RWPE1 (cell line): ENCODE measurements at regions not wholly inside any gene's neighbourhood (a gene's known extent, or its start where the extent isn't known, plus 50 kb on each side); places are given as distances from the start of the nearest gene placed in this dataset.

Experiments
- CTCF ChIA-PET: fragments of 350-600 bp; sonication (Branson Sonifier 250); formaldehyde crosslinking; extraction: SDS; loops from one replicate; lab custom pipeline; 2021; lab: Yijun Ruan, JAX
- POLR2A ChIA-PET: fragments of 400-600 bp; formaldehyde crosslinking; extraction: SDS; loops from one replicate; lab custom pipeline; 2020; ENCODE audit warnings: antibody characterized with exemption; ENCODE audit not compliant: low non-redundant PET; lab: Yijun Ruan, JAX
- DNase-seq: peaks from one replicate; pipeline ENCODE4 v3.0.0; 2012; ENCODE audit warnings: low spot score
- H3K27ac ChIP-seq: fragments of 450-650 bp; 2 replicates; pipeline ENCODE4 v1.5.1; 2017
- TF ChIP-seq, protein P1 (sequence below): fragments of 450-650 bp; conservative IDR thresholded peaks from 2 replicates; pipeline ENCODE4 v1.5.1; 2017; ENCODE audit warnings: low read depth, mild to moderate bottlenecking

DNA sequence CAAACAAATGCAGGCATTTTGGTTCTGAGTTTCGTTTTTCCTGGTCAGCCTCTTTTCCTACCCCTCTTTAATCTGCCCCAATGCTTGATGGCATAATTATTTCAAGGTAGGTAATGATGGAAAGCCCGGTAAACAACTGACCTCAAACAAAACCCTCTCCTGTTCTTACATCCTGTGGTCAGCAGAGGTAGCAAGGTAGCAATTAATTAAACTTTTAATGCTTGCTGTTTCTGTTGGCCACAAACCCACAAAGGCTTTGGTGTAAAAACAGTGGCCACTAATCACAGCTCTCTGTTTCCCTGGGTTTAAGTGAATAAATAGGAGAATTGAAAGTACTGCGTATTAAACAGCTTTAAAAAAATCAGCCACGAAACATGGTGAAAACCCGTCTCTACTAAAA lies 261.5 kb upstream of the SOX4 start:
- no peak overlapping the region for H3K27ac ChIP-seq
- ChIA-PET CTCF (interaction anchor here (0.6 to 0.7 kb wide), 2 partner anchors 815 to 1118 kb away, joined by 3 read pairs; no protein-coding TSS in a partner anchor), POLR2A (no interaction called here)
- no peak for DNase-seq
- TF ChIP-seq, protein P1, sequence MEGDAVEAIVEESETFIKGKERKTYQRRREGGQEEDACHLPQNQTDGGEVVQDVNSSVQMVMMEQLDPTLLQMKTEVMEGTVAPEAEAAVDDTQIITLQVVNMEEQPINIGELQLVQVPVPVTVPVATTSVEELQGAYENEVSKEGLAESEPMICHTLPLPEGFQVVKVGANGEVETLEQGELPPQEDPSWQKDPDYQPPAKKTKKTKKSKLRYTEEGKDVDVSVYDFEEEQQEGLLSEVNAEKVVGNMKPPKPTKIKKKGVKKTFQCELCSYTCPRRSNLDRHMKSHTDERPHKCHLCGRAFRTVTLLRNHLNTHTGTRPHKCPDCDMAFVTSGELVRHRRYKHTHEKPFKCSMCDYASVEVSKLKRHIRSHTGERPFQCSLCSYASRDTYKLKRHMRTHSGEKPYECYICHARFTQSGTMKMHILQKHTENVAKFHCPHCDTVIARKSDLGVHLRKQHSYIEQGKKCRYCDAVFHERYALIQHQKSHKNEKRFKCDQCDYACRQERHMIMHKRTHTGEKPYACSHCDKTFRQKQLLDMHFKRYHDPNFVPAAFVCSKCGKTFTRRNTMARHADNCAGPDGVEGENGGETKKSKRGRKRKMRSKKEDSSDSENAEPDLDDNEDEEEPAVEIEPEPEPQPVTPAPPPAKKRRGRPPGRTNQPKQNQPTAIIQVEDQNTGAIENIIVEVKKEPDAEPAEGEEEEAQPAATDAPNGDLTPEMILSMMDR: no peak

DNA sequence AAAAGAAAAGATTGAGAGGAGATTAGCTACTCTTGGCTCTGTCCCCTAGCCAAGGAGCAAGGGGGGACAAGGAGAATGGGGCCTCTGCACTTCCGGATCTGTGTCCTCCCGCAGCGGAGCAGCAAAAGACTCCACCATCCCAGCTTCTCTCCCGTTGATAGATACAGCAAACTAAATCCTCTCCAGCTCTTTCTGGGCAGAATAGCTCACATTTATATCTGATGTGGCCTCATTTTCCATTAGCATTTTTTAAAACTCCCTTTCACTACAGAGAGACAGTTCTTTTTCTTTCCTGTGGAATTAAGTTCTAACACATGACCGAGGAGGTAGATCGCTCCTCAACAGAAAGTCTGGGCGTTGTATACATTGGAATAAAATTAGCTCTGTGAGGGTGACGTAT lies 260.9 kb upstream of the SOX4 start:
- TF ChIP-seq, protein P1: no peak
- POLR2A ChIA-PET: no interaction called here
- H3K27ac ChIP-seq: no peak overlapping the region
- no peak for DNase-seq
- CTCF ChIA-PET: interaction anchor here (0.6 to 0.7 kb wide), 2 partner anchors 815 to 1118 kb away, joined by 3 read pairs; no protein-coding TSS in a partner anchor

DNA sequence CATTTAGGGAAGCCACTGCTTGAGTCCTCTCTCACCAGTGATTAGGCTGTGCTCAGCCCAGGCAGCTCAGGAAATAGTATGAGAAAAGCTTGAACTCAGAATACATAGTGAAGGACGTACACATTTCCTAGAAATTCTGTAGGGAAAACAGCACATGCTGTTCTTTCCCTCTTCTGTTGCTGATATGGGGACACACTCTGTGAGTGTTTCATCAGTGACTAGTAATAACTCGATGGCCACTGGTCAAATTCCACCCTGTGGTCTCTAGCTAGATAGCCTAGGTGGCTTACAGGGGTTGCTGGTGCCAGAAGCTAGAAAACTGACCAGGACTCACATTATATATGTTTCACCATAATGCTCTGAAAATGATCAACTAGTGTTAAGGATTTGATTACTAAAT lies 259.8 kb upstream of the SOX4 start:
- DNase-seq: no peak
- H3K27ac ChIP-seq: no peak overlapping the region
- TF ChIP-seq, protein P1: no peak
- ChIA-PET POLR2A (no interaction called here), CTCF (no interaction called here)

DNA sequence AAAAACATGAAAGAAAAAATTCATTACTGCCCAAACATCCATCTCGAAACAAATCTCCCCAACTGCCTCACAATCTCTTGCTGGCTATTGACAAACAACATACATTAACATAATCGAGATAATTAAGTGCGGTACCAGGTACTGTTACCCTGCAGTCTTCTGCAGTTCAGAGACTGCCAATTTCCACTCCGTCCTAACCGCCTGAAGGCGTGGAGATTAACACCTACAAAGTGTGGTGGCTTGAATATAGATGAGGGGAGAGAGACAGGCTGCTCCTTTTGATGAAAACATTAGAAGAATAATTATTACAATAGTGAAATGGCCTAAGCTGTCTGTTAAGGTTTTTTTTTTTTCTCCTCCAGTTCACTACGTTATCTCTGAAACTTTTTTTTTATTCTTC lies 258.9 kb upstream of the SOX4 start:
- TF ChIP-seq, protein P1: no peak
- CTCF ChIA-PET: interaction anchor here (0.6 kb wide), 1 partner anchor 296 kb away, joined by 6 read pairs; no protein-coding TSS in a partner anchor
- POLR2A ChIA-PET: no interaction called here
- no peak overlapping the region for H3K27ac ChIP-seq
- no peak for DNase-seq

DNA sequence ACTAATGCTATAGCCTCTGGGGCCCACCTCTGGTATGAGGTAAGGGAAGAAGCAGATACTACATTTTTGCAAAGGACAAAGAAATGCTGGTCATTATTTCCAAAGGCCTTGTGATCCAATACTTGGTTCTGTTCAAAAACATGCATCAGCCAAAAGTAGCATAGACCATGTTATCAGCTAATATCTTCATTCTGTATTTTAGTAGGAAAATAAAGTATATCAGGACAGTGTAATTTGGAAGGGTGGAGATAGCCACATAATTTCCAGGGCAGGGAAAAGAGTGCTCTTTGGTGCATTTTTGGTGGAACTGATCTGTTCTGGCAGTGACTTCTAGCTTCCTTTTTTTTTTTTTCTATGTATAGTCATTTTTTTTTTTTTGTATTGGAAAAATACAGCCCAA lies 258.0 kb upstream of the SOX4 start:
- ChIA-PET POLR2A (no interaction called here), CTCF (no interaction called here)
- TF ChIP-seq, protein P1: no peak
- no peak overlapping the region for H3K27ac ChIP-seq
- no peak for DNase-seq

DNA sequence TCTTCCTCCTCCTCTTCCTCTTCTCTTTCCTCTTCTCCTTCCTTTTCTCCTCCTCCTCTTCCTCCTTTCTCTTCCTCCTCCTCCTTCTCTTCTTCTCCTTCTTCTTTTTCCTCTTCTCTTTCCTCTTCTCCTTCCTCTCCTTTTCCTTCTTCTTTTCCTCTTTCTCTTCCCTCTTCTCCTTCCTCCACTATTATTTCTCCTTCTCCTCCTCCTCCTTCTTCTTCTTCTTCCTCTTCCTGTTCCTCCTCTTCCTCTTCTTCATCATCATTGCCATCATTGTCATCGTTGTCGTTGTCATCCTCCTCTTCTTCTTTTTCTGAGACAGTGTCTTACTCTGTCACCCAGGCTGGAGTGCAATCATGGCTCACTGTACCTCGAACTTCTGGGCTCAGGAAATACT lies 256.3 kb upstream of the SOX4 start:
- H3K27ac ChIP-seq: no peak overlapping the region
- ChIA-PET POLR2A (no interaction called here), CTCF (interaction anchor here (0.6 kb wide), 1 partner anchor 174 kb away, joined by 3 read pairs; no protein-coding TSS in a partner anchor)
- DNase-seq: no peak
- TF ChIP-seq, protein P1: no peak
